ENCODE measurements at regions not wholly inside any gene's neighbourhood (a gene's known extent, or its start where the extent isn't known, plus 50 kb on each side); places are given as distances from the start of the nearest gene placed in this dataset.

GRCh38 chr3:94307588-94307987, 244.7 kb downstream of the NSUN3 start:
- no peak for TF ChIP-seq EZH2phosphoT487 (IDR thresholded peaks at IDR 0.05; ENCODE audit: borderline replicate concordance, low read length)
- TF ChIP-seq, protein P1, sequence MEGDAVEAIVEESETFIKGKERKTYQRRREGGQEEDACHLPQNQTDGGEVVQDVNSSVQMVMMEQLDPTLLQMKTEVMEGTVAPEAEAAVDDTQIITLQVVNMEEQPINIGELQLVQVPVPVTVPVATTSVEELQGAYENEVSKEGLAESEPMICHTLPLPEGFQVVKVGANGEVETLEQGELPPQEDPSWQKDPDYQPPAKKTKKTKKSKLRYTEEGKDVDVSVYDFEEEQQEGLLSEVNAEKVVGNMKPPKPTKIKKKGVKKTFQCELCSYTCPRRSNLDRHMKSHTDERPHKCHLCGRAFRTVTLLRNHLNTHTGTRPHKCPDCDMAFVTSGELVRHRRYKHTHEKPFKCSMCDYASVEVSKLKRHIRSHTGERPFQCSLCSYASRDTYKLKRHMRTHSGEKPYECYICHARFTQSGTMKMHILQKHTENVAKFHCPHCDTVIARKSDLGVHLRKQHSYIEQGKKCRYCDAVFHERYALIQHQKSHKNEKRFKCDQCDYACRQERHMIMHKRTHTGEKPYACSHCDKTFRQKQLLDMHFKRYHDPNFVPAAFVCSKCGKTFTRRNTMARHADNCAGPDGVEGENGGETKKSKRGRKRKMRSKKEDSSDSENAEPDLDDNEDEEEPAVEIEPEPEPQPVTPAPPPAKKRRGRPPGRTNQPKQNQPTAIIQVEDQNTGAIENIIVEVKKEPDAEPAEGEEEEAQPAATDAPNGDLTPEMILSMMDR (conservative IDR thresholded peaks at IDR 0.05; ENCODE audit: low read depth, low read length): no peak

Measured in PC-3 (cell line).